ENCODE measurements at regions not wholly inside any gene's neighbourhood (a gene's known extent, or its start where the extent isn't known, plus 50 kb on each side); places are given as distances from the start of the nearest gene placed in this dataset.

DNA sequence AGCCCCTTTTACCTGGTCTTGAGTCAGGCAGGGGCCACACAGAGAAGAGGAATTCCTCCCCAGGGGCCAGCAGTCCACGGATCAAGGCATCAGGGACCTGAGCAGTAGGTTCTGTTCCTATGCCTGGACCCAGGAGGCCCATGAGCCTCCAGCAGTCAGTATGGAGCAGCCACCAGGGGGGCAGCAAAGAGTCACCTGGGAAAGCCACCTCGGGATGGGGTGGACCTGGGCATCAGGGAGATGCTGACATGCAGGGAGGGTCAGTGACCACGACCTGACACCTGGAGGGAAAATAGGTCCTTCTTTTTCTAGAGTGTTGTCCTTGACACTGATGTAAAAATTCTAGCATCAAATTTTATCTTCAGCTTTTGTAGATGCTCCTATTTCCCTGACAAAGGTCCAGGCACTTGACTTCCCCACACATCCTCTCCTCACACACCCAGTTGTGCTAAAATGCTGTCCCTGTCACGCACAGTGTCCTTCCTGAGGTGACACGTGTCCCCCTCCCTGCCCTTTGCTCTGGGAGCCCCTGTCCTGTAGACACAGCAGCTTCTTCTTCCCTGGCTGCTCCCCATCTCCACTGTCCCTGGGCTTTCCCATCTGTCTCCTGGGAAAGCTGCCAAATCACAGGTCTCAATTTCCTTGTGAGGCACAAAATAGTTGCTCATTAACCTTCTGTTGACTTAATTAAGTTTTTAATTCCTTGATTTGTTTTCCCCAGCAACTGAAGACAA, 70.0 kb upstream of the IGLL5 start:
- no peaks in the 10 kb centered on the region for H3K9me3 ChIP-seq
- no peak for DNase-seq
- no peak overlapping the region for H3K4me3 ChIP-seq
- TF ChIP-seq POLR2A (IDR thresholded peaks at IDR 0.05) (no peak), CTCF (IDR thresholded peaks at IDR 0.05) (peak in 1 of 6 experiments; percentile 12)
- H3K27ac ChIP-seq, result no peak overlapping the region
- H3K4me1 ChIP-seq, result peaks cover 0 to 14% (median 7%) of the 10 kb centered on the region in 4 donors
- no peaks in the 10 kb centered on the region for H3K36me3 ChIP-seq
- no peaks in the 10 kb centered on the region for H3K27me3 ChIP-seq

- H3K4me1 ChIP-seq, result peaks cover 0 to 20% (median 12%) of the 10 kb centered on the region in 4 donors
These were observed 69.4 kb upstream of the IGLL5 start for GRCh38 chr22:22818202-22818538.

DNA sequence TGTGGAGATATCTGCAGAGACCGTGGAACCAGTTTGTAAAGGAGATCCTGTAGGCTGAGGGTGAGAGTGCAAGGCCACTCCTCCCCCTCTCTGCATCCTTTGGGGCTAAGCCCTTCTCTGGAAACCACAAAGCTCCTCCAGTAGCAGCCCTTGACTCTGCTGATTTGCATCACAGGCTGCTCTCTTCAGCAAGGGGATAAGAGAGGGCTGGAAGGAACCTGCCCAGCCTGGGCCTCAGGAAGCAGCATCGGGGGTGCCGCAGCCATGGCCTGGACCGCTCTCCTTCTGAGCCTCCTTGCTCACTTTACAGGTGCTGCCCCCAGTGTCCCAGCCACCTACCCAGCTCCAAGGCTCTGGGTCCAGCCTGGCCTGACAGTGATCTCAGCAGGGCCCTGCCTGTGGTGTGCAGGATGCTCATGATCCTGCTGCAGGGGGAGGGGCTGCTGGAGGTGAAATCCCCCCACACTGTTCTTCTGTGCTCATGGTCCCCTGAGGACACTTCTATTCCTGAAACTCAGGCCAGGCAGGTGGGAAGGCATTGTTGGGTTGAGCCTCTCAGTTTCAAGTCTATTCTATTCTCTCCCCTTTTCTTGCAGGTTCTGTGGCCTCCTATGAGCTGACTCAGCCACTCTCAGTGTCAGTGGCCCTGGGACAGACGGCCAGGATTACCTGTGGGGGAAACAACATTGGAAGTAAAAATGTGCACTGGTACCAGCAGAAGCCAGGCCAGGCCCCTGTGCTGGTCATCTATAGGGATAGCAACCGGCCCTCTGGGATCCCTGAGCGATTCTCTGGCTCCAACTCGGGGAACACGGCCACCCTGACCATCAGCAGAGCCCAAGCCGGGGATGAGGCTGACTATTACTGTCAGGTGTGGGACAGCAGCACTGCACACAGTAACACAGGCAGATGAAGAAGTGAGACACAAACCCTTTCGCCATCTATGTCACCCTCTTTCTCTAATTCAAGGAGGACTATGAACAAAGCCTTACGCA, 68.5 kb upstream of the IGLL5 start:
- peak in 2 of 3 donors; percentile 61 to 74 for DNase-seq

More at GRCh38 chr22:22818202-22818538, 69.4 kb upstream of the IGLL5 start:
- Histone ChIP-seq H3K9me3 (no peaks in the 10 kb centered on the region), H3K27me3 (no peaks in the 10 kb centered on the region), H3K4me3 (no peak overlapping the region), H3K36me3 (no peaks in the 10 kb centered on the region), H3K27ac (no peak overlapping the region)
- DNase-seq, result no peak
- TF ChIP-seq CTCF (IDR thresholded peaks at IDR 0.05) (no peak), POLR2A (IDR thresholded peaks at IDR 0.05) (no peak)

GRCh38 chr22:22820076-22820475, 67.5 kb upstream of the IGLL5 start:
- H3K9me3 ChIP-seq, result no peaks in the 10 kb centered on the region
- peaks cover 0 to 24% (median 12%) of the 10 kb centered on the region in 4 donors for H3K4me1 ChIP-seq
- H3K4me3 ChIP-seq, result no peak overlapping the region
- H3K27ac ChIP-seq, result peak overlapping the region; percentile 35 to 67 (median 48)
- TF ChIP-seq CTCF (IDR thresholded peaks at IDR 0.05) (no peak), POLR2A (IDR thresholded peaks at IDR 0.05) (no peak)
- H3K27me3 ChIP-seq, result no peaks in the 10 kb centered on the region
- DNase-seq, result no peak
- no peaks in the 10 kb centered on the region for H3K36me3 ChIP-seq

More for the DNA sequence above, 68.5 kb upstream of the IGLL5 start:
- Histone ChIP-seq H3K4me3 (no peak overlapping the region), H3K9me3 (no peaks in the 10 kb centered on the region), H3K27me3 (no peaks in the 10 kb centered on the region), H3K36me3 (no peaks in the 10 kb centered on the region), H3K4me1 (peaks cover 0 to 24% (median 12%) of the 10 kb centered on the region in 4 donors), H3K27ac (peak overlapping the region; percentile 35 to 67 (median 48))
- TF ChIP-seq POLR2A (IDR thresholded peaks at IDR 0.05) (no peak), CTCF (IDR thresholded peaks at IDR 0.05) (no peak)

- peak in 2 of 3 donors; percentile 37 to 63 for DNase-seq
- H3K4me3 ChIP-seq, result no peak overlapping the region
- no peaks in the 10 kb centered on the region for H3K36me3 ChIP-seq
- peaks cover 0 to 24% (median 12%) of the 10 kb centered on the region in 4 donors for H3K4me1 ChIP-seq
- H3K27me3 ChIP-seq, result no peaks in the 10 kb centered on the region
- H3K9me3 ChIP-seq, result no peaks in the 10 kb centered on the region
- H3K27ac ChIP-seq, result peak overlapping the region; percentile 35 to 67 (median 48)
- TF ChIP-seq CTCF (IDR thresholded peaks at IDR 0.05), result no peak
- no peak for TF ChIP-seq POLR2A (IDR thresholded peaks at IDR 0.05)
These were observed 67.0 kb upstream of the IGLL5 start for GRCh38 chr22:22820626-22821025.

Data from Peyer's patch (tissue), 4 donors.